Left renal cortex interstitium (tissue), 4 donors: ENCODE measurements at regions not wholly inside any gene's neighbourhood (a gene's known extent, or its start where the extent isn't known, plus 50 kb on each side); places are given as distances from the start of the nearest gene placed in this dataset.
A peak's percentile ranks its signal among the peaks of the same experiment; 100 is the strongest.

Experiments used
- DNase-seq, 4 donors: peaks; one replicate each; pipeline ENCODE4 v3.0.0-alpha.2; 2013; ENCODE audit warnings: low read depth in 4 of 4, low spot score in 2 of 4, missing footprints in 1 of 4

GRCh38 chr16:52896478-52897164, 156.1 kb downstream of the CHD9NB start:
- DNase-seq: no peak

- no peak for DNase-seq
Observed at GRCh38 chr16:52874042-52874441, 178.7 kb downstream of the CHD9NB start.

GRCh38 chr16:52872731-52873130, 180.0 kb downstream of the CHD9NB start:
- DNase-seq: no peak

- DNase-seq: no peak
Observed at GRCh38 chr16:52871481-52871880, 181.2 kb downstream of the CHD9NB start.

GRCh38 chr16:52869243-52869642, 183.5 kb downstream of the CHD9NB start:
- no peak for DNase-seq

- no peak for DNase-seq
Observed at GRCh38 chr16:52863000-52863399, 189.7 kb downstream of the CHD9NB start.

GRCh38 chr16:52861614-52862022, 191.1 kb downstream of the CHD9NB start:
- DNase-seq: peak in 3 of 4 donors; percentile 11 to 51 (median 47)

GRCh38 chr16:52855463-52855862, 197.2 kb downstream of the CHD9NB start:
- DNase-seq: no peak

- no peak for DNase-seq
Observed at GRCh38 chr16:52852978-52853377, 199.7 kb downstream of the CHD9NB start.

GRCh38 chr16:52851211-52851740, 201.4 kb downstream of the CHD9NB start:
- no peak for DNase-seq

- DNase-seq: no peak
Observed at GRCh38 chr16:52843381-52843780, 209.3 kb downstream of the CHD9NB start.

GRCh38 chr16:52837251-52837650, 215.4 kb downstream of the CHD9NB start:
- DNase-seq: no peak

- no peak for DNase-seq
Observed at GRCh38 chr16:52834736-52835465, 217.8 kb downstream of the CHD9NB start.

- DNase-seq: no peak
Observed at GRCh38 chr16:52832771-52833170, 219.9 kb downstream of the CHD9NB start.

- DNase-seq: no peak
Observed at GRCh38 chr16:52827456-52827855, 225.2 kb downstream of the CHD9NB start.

- no peak for DNase-seq
Observed at GRCh38 chr16:52825892-52826291, 226.8 kb downstream of the CHD9NB start.

- no peak for DNase-seq
Observed at GRCh38 chr16:52819808-52820207, 232.9 kb downstream of the CHD9NB start.

- no peak for DNase-seq
Observed at GRCh38 chr16:52819405-52819804, 233.3 kb downstream of the CHD9NB start.

- DNase-seq: no peak
Observed at GRCh38 chr16:52817696-52818095, 235.0 kb downstream of the CHD9NB start.

GRCh38 chr16:52816993-52817392, 235.7 kb downstream of the CHD9NB start:
- no peak for DNase-seq

- DNase-seq: no peak
Observed at GRCh38 chr16:52812678-52813556, 239.8 kb downstream of the CHD9NB start.
